HepG2 (cell line): ENCODE measurements at regions not wholly inside any gene's neighbourhood (a gene's known extent, or its start where the extent isn't known, plus 50 kb on each side); places are given as distances from the start of the nearest gene placed in this dataset.

Source experiments
- CHD2 ChIP-seq: IDR thresholded peaks from 2 replicates; pipeline ENCODE4 v1.6.1; 2011; ENCODE audit warnings: low read depth, low read length, improper control_type of control experiment
- ZUFSP ChIP-seq: sonication (generic); formaldehyde crosslinking; IDR thresholded peaks from 2 replicates; pipeline ENCODE4 v1.9.0; 2021; ENCODE audit warnings: missing genetic modification reagents, mild to moderate bottlenecking, borderline replicate concordance
- TF ChIP-seq, protein P1 (sequence below), 2 experiments: IDR thresholded peaks; 2 replicates each; pipeline ENCODE4 v1.6.1; 2011 to 2012; ENCODE audit warnings: low read length in 2 of 2, borderline replicate concordance in 1 of 2, low read depth in 1 of 2, mild to moderate bottlenecking in 1 of 2, moderate library complexity in 1 of 2
- TF ChIP-seq, protein P2 (sequence below): sonication (generic); formaldehyde crosslinking; IDR thresholded peaks from 2 replicates; pipeline ENCODE4 v1.8.1; 2023; ENCODE audit warnings: mild to moderate bottlenecking, missing genetic modification reagents, borderline replicate concordance
- TF ChIP-seq, protein P3 (sequence below): sonication (generic); formaldehyde crosslinking; IDR thresholded peaks from 2 replicates; pipeline ENCODE4 v1.8.1; 2022; ENCODE audit warnings: low read depth, mild to moderate bottlenecking, missing genetic modification reagents

DNA sequence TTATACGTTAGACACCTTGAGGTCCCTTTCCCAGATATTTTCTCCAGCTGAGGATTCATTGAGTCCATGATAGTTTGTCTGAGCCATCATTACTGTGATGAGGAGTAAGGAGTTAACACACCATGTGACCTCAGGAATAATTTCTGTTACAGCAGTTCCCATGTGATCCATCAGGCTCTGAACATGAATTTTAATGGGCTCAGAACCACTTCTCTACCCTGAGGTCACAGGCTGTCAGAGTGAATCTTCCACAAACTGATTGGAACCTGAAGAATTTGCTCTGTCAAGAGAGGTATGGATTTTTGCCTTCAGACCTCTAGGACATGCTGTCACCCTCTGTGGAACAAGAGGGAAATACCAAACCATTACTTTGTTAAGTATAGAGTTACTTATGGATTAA lies 81.0 kb downstream of the NTMT2 start:
- TF ChIP-seq, protein P1, sequence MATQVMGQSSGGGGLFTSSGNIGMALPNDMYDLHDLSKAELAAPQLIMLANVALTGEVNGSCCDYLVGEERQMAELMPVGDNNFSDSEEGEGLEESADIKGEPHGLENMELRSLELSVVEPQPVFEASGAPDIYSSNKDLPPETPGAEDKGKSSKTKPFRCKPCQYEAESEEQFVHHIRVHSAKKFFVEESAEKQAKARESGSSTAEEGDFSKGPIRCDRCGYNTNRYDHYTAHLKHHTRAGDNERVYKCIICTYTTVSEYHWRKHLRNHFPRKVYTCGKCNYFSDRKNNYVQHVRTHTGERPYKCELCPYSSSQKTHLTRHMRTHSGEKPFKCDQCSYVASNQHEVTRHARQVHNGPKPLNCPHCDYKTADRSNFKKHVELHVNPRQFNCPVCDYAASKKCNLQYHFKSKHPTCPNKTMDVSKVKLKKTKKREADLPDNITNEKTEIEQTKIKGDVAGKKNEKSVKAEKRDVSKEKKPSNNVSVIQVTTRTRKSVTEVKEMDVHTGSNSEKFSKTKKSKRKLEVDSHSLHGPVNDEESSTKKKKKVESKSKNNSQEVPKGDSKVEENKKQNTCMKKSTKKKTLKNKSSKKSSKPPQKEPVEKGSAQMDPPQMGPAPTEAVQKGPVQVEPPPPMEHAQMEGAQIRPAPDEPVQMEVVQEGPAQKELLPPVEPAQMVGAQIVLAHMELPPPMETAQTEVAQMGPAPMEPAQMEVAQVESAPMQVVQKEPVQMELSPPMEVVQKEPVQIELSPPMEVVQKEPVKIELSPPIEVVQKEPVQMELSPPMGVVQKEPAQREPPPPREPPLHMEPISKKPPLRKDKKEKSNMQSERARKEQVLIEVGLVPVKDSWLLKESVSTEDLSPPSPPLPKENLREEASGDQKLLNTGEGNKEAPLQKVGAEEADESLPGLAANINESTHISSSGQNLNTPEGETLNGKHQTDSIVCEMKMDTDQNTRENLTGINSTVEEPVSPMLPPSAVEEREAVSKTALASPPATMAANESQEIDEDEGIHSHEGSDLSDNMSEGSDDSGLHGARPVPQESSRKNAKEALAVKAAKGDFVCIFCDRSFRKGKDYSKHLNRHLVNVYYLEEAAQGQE (IDR thresholded peaks at IDR 0.05; ENCODE audit: borderline replicate concordance in 1 of 2, low read depth in 1 of 2, low read length in 2 of 2), result no peak
- TF ChIP-seq CHD2 (no peak), ZUFSP (CRISPR knock-in tag) (no peak)
- TF ChIP-seq, protein P2, sequence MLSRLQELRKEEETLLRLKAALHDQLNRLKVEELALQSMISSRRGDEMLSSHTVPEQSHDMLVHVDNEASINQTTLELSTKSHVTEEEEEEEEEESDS (CRISPR knock-in tag), result no peak
- TF ChIP-seq, protein P3, sequence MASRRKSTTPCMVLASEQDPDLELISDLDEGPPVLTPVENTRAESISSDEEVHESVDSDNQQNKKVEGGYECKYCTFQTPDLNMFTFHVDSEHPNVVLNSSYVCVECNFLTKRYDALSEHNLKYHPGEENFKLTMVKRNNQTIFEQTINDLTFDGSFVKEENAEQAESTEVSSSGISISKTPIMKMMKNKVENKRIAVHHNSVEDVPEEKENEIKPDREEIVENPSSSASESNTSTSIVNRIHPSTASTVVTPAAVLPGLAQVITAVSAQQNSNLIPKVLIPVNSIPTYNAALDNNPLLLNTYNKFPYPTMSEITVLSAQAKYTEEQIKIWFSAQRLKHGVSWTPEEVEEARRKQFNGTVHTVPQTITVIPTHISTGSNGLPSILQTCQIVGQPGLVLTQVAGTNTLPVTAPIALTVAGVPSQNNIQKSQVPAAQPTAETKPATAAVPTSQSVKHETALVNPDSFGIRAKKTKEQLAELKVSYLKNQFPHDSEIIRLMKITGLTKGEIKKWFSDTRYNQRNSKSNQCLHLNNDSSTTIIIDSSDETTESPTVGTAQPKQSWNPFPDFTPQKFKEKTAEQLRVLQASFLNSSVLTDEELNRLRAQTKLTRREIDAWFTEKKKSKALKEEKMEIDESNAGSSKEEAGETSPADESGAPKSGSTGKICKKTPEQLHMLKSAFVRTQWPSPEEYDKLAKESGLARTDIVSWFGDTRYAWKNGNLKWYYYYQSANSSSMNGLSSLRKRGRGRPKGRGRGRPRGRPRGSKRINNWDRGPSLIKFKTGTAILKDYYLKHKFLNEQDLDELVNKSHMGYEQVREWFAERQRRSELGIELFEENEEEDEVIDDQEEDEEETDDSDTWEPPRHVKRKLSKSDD (CRISPR knock-in tag), result no peak
